Cardiac muscle cell (in vitro differentiated cells and primary cell): ENCODE measurements at regions not wholly inside any gene's neighbourhood (a gene's known extent, or its start where the extent isn't known, plus 50 kb on each side); places are given as distances from the start of the nearest gene placed in this dataset.
A peak's percentile ranks its signal among the peaks of the same experiment; 100 is the strongest.

Experiments
- DNase-seq, 2 donors: peaks; one replicate each; pipeline versions ENCODE4 v3.0.0 to v3.0.0-alpha.2; 2010 to 2017; ENCODE audit warnings: low read depth in 1 of 2, low spot score in 1 of 2
- H3K27ac ChIP-seq: fragments of 200-600 bp; sonication (generic); 2 replicates; pipeline ENCODE4 v1.5.1; 2016
- H3K27me3 ChIP-seq: fragments of 200-600 bp; sonication (generic); 2 replicates; pipeline ENCODE4 v1.6.0; 2016; ENCODE audit warnings: control low read depth
- H3K36me3 ChIP-seq: fragments of 200-600 bp; sonication (generic); 2 replicates; pipeline ENCODE4 v1.5.1; 2016; ENCODE audit warnings: control low read depth
- H3K4me1 ChIP-seq: fragments of 200-600 bp; sonication (generic); 2 replicates; pipeline ENCODE4 v1.8.1; 2017; ENCODE audit warnings: low read depth, mild to moderate bottlenecking, mixed run types
- H3K4me3 ChIP-seq: fragments of 200-600 bp; sonication (generic); 2 replicates; pipeline ENCODE4 v1.5.1; 2016; ENCODE audit warnings: mild to moderate bottlenecking
- H3K9me3 ChIP-seq: fragments of 200-600 bp; sonication (generic); 2 replicates; pipeline ENCODE4 v1.5.1; 2017; ENCODE audit warnings: low read depth, mild to moderate bottlenecking, control low read depth
- CTCF ChIP-seq: IDR thresholded peaks from 2 replicates; pipeline ENCODE4 v1.5.1; 2012; ENCODE audit warnings: low read depth, mild to moderate bottlenecking, low read length

GRCh38 chr14:71523630-71524319 is 408.5 kb upstream of the RGS6 start:
- Histone ChIP-seq H3K27ac (no peak overlapping the region), H3K27me3 (no peaks in the 10 kb centered on the region), H3K9me3 (no peaks in the 10 kb centered on the region), H3K36me3 (no peaks in the 10 kb centered on the region), H3K4me1 (peaks cover 10% of the 10 kb centered on the region), H3K4me3 (no peak overlapping the region)
- DNase-seq: no peak
- no peak for TF ChIP-seq CTCF

GRCh38 chr14:71524320-71524982 is 407.8 kb upstream of the RGS6 start:
- Histone ChIP-seq H3K9me3 (no peaks in the 10 kb centered on the region), H3K27me3 (no peaks in the 10 kb centered on the region), H3K4me3 (no peak overlapping the region), H3K4me1 (peaks cover 10% of the 10 kb centered on the region), H3K36me3 (no peaks in the 10 kb centered on the region), H3K27ac (no peak overlapping the region)
- TF ChIP-seq CTCF: no peak
- DNase-seq: no peak

- no peaks in the 10 kb centered on the region for H3K27me3 ChIP-seq
- no peaks in the 10 kb centered on the region for H3K36me3 ChIP-seq
- H3K4me3 ChIP-seq: no peak overlapping the region
- H3K27ac ChIP-seq: no peak overlapping the region
- H3K9me3 ChIP-seq: no peaks in the 10 kb centered on the region
- no peak for TF ChIP-seq CTCF
- DNase-seq: peak in 1 of 2 donors; percentile 51
- H3K4me1 ChIP-seq: peaks cover 11% of the 10 kb centered on the region
Measured at GRCh38 chr14:71525663-71526221, 406.5 kb upstream of the RGS6 start.

GRCh38 chr14:71526388-71526787 is 405.8 kb upstream of the RGS6 start:
- no peaks in the 10 kb centered on the region for H3K36me3 ChIP-seq
- no peak for DNase-seq
- no peaks in the 10 kb centered on the region for H3K9me3 ChIP-seq
- no peak overlapping the region for H3K4me3 ChIP-seq
- no peak overlapping the region for H3K27ac ChIP-seq
- H3K27me3 ChIP-seq: no peaks in the 10 kb centered on the region
- peaks cover 14% of the 10 kb centered on the region for H3K4me1 ChIP-seq
- no peak for TF ChIP-seq CTCF

GRCh38 chr14:71527838-71528237 is 404.4 kb upstream of the RGS6 start:
- Histone ChIP-seq H3K27ac (no peak overlapping the region), H3K4me3 (no peak overlapping the region), H3K27me3 (no peaks in the 10 kb centered on the region), H3K36me3 (no peaks in the 10 kb centered on the region), H3K4me1 (peaks cover 17% of the 10 kb centered on the region), H3K9me3 (no peaks in the 10 kb centered on the region)
- TF ChIP-seq CTCF: no peak
- DNase-seq: peak in 1 of 2 donors; percentile 47
